H1 (cell line): ENCODE measurements at regions not wholly inside any gene's neighbourhood (a gene's known extent, or its start where the extent isn't known, plus 50 kb on each side); places are given as distances from the start of the nearest gene placed in this dataset.
A peak's percentile ranks its signal among the peaks of the same experiment; 100 is the strongest.

Source experiments
- CTCF ChIA-PET: fragments of 300-600 bp; sonication (Branson Sonifier 250); formaldehyde crosslinking; loops from one replicate; lab custom pipeline; 2021; ENCODE audit not compliant: partially characterized antibody; lab: Charles Lee
- POLR2A ChIA-PET: fragments of 300-600 bp; sonication (Branson Sonifier 250); formaldehyde crosslinking; loops from one replicate; lab custom pipeline; 2021; ENCODE audit warnings: inconsistent platforms; ENCODE audit not compliant: partially characterized antibody; lab: Charles Lee
- DNase-seq, 2 experiments: peaks; one replicate each; pipeline versions ENCODE4 v3.0.0 to v3.0.0-alpha.2; 2010 to 2022; ENCODE audit warnings: low spot score in 2 of 2, low read depth in 1 of 2, mixed read lengths in 1 of 2
- FAIRE-seq: peaks from 2 replicates; lab custom pipeline; 2011; peaks lifted over from hg19 to GRCh38; lab: Jason Lieb, UNC
- H2AFZ ChIP-seq: 2 replicates; pipeline ENCODE4 v1.8.1; 2012; ENCODE audit warnings: low read length, inconsistent platforms
- H2AK5ac ChIP-seq: 2 replicates; pipeline ENCODE4 v1.6.1; 2013; ENCODE audit warnings: low read depth, low read length
- H2BK120ac ChIP-seq: replicated peaks from 2 replicates; pipeline ENCODE3; 2013; ENCODE audit warnings: low read depth, low read length, inconsistent platforms
- H2BK12ac ChIP-seq: 2 replicates; pipeline ENCODE4 v1.6.1; 2013; ENCODE audit warnings: low read depth, low read length
- H2BK15ac ChIP-seq: 2 replicates; pipeline ENCODE4 v1.6.1; 2013; ENCODE audit warnings: low read length
- H2BK20ac ChIP-seq: 2 replicates; pipeline ENCODE4 v1.6.1; 2013; ENCODE audit warnings: low read length
- H2BK5ac ChIP-seq: 2 replicates; pipeline ENCODE4 v1.6.1; 2013; ENCODE audit warnings: low read depth, low read length
- H3K14ac ChIP-seq: 2 replicates; pipeline ENCODE4 v1.6.1; 2013; ENCODE audit warnings: inconsistent platforms; ENCODE audit not compliant: insufficient read length
- H3K18ac ChIP-seq: 2 replicates; pipeline ENCODE4 v1.6.1; 2013; ENCODE audit warnings: low read length; ENCODE audit errors: extremely low read depth
- H3K23ac ChIP-seq: 2 replicates; pipeline ENCODE4 v1.6.1; 2013; ENCODE audit warnings: inconsistent platforms; ENCODE audit not compliant: insufficient read length
- H3K23me2 ChIP-seq: 2 replicates; pipeline ENCODE4 v1.6.1; 2013; ENCODE audit warnings: low read depth, low read length
- H3K27ac ChIP-seq: 2 replicates; pipeline ENCODE4 v1.6.1; 2011; ENCODE audit warnings: low read depth, low read length, inconsistent platforms
- H3K27me3 ChIP-seq, 4 experiments: replicated peaks in 1 of 4; 1 replicate in 1 of 4; 2 replicates in 3 of 4; pipeline versions ENCODE4 v1.6.1 to v1.8.1; 2011 to 2013; ENCODE audit warnings: low read length in 3 of 4, mild to moderate bottlenecking in 3 of 4, inconsistent platforms in 2 of 4, mixed read lengths in 2 of 4, moderate library complexity in 1 of 4; ENCODE audit not compliant: control insufficient read depth in 3 of 4, insufficient read depth in 3 of 4; ENCODE audit errors: extremely low read depth in 1 of 4
- H3K36me3 ChIP-seq, 4 experiments: 2 replicates each; pipeline versions ENCODE4 v1.6.1 to v1.8.1; 2011 to 2013; ENCODE audit warnings: mild to moderate bottlenecking in 4 of 4, low read length in 3 of 4, moderate library complexity in 2 of 4, control low read depth in 1 of 4, inconsistent platforms in 1 of 4; ENCODE audit not compliant: insufficient read depth in 4 of 4, control insufficient read depth in 2 of 4
- H3K4ac ChIP-seq: replicated peaks from 2 replicates; pipeline ENCODE3; 2013; ENCODE audit warnings: low read length, low read depth, mixed read lengths, inconsistent platforms; ENCODE audit not compliant: insufficient read length
- H3K4me1 ChIP-seq, 4 experiments: replicated peaks in 1 of 4; 1 replicate in 1 of 4; 2 replicates in 3 of 4; pipeline versions ENCODE4 v1.6.1 to v1.8.1; 2011 to 2013; ENCODE audit warnings: low read length in 3 of 4, inconsistent platforms in 2 of 4, mixed read lengths in 1 of 4; ENCODE audit not compliant: insufficient read depth in 4 of 4, control insufficient read depth in 3 of 4
- H3K4me2 ChIP-seq, 2 experiments: 2 replicates each; pipeline versions ENCODE4 v1.6.1 to v1.8.1; 2011 to 2013; ENCODE audit warnings: low read depth in 2 of 2, low read length in 2 of 2, control low read depth in 1 of 2, inconsistent platforms in 1 of 2, mild to moderate bottlenecking in 1 of 2; ENCODE audit not compliant: insufficient read depth in 1 of 2
- H3K4me3 ChIP-seq, 4 experiments: fragments of 200-600, 300-600 bp in 1 of 4; sonication (generic), shearing (Covaris generic), sonication (Bioruptor Twin) in 1 of 4; 2 replicates each; pipeline versions ENCODE4 v1.5.1 to v1.8.1; 2011 to 2016; ENCODE audit warnings: low read length in 4 of 4, low read depth in 3 of 4, control low read depth in 2 of 4, inconsistent platforms in 2 of 4, mild to moderate bottlenecking in 2 of 4, mixed read lengths in 1 of 4, moderate library complexity in 1 of 4; ENCODE audit not compliant: insufficient read depth in 2 of 4; ENCODE audit errors: extremely low read depth in 1 of 4
- H3K56ac ChIP-seq: replicated peaks from 2 replicates; pipeline ENCODE3; 2013; ENCODE audit warnings: low read depth, mild to moderate bottlenecking, mixed read lengths, low read length, inconsistent platforms; ENCODE audit not compliant: insufficient read length
- H3K79me1 ChIP-seq: 2 replicates; pipeline ENCODE4 v1.6.1; 2013; ENCODE audit warnings: low read depth, low read length, control low read depth
- H3K79me2 ChIP-seq, 2 experiments: 2 replicates each; pipeline versions ENCODE4 v1.6.1 to v1.8.1; 2012 to 2013; ENCODE audit warnings: low read length in 2 of 2, mild to moderate bottlenecking in 2 of 2, inconsistent platforms in 1 of 2; ENCODE audit not compliant: insufficient read depth in 2 of 2, control insufficient read depth in 1 of 2
- H3K9ac ChIP-seq, 4 experiments: replicated peaks in 1 of 4; 1 replicate in 1 of 4; 2 replicates in 3 of 4; pipeline versions ENCODE4 v1.6.1 to v1.8.1; 2011 to 2013; ENCODE audit warnings: low read depth in 3 of 4, low read length in 3 of 4, control low read depth in 2 of 4, mild to moderate bottlenecking in 2 of 4, moderate library complexity in 2 of 4, inconsistent platforms in 1 of 4; ENCODE audit errors: extremely low read depth in 1 of 4
- H3K9me3 ChIP-seq, 2 experiments: 2 replicates each; pipeline versions ENCODE4 v1.6.1 to v1.8.1; 2012 to 2013; ENCODE audit warnings: mild to moderate bottlenecking in 2 of 2, moderate library complexity in 2 of 2, control low read depth in 1 of 2, inconsistent platforms in 1 of 2, low read depth in 1 of 2, low read length in 1 of 2, mixed read lengths in 1 of 2; ENCODE audit not compliant: insufficient read depth in 2 of 2
- H4K20me1 ChIP-seq, 2 experiments: replicated peaks in 1 of 2; 2 replicates each; pipeline versions ENCODE3 to v1.8.1; 2011 to 2013; ENCODE audit warnings: inconsistent platforms in 2 of 2, low read length in 2 of 2, mild to moderate bottlenecking in 1 of 2; ENCODE audit not compliant: insufficient read depth in 2 of 2, control insufficient read depth in 1 of 2
- H4K5ac ChIP-seq: 2 replicates; pipeline ENCODE4 v1.6.1; 2013; ENCODE audit warnings: low read length, low read depth, mixed read lengths, inconsistent platforms; ENCODE audit not compliant: insufficient read length
- H4K8ac ChIP-seq: 2 replicates; pipeline ENCODE4 v1.8.0; 2013; ENCODE audit warnings: mild to moderate bottlenecking, moderate library complexity, low read length, inconsistent platforms; ENCODE audit not compliant: insufficient read depth; ENCODE audit errors: extremely low read depth
- H4K91ac ChIP-seq: replicated peaks from 2 replicates; pipeline ENCODE3; 2013; ENCODE audit warnings: low read length, mixed read lengths, inconsistent platforms; ENCODE audit not compliant: insufficient read length
- BACH1 ChIP-seq: IDR thresholded peaks from 2 replicates; pipeline ENCODE4 v1.6.1; 2012; ENCODE audit warnings: low read length, improper control_type of control experiment
- BRCA1 ChIP-seq: IDR thresholded peaks from 2 replicates; pipeline ENCODE4 v1.6.1; 2012; ENCODE audit warnings: low read depth, low read length, improper control_type of control experiment
- CBX5 ChIP-seq: fragments of 300-800, 300-1000 bp; sonication (generic); IDR thresholded peaks from 2 replicates; pipeline ENCODE4 v1.7.1; 2016; ENCODE audit warnings: antibody characterized with exemption, low read length, low read depth
- CBX8 ChIP-seq: fragments of 300-800, 300-1000 bp; sonication (generic); IDR thresholded peaks from 2 replicates; pipeline ENCODE4 v1.7.1; 2016; ENCODE audit warnings: low read depth, low read length, borderline replicate concordance
- CHD1 ChIP-seq: IDR thresholded peaks from 2 replicates; pipeline ENCODE4 v1.6.1; 2012; ENCODE audit warnings: low read depth, low read length, improper control_type of control experiment
- EGR1 ChIP-seq: IDR thresholded peaks from 2 replicates; pipeline ENCODE4 v1.6.1; 2011; ENCODE audit warnings: low read depth, low read length, borderline replicate concordance
- GTF2F1 ChIP-seq: IDR thresholded peaks from 2 replicates; pipeline ENCODE4 v1.6.1; 2012; ENCODE audit warnings: low read depth, low read length, improper control_type of control experiment, borderline replicate concordance
- MAFK ChIP-seq: IDR thresholded peaks from 2 replicates; pipeline ENCODE4 v1.6.1; 2012; ENCODE audit warnings: low read depth, mild to moderate bottlenecking, improper control_type of control experiment, low read length
- POU5F1 ChIP-seq: IDR thresholded peaks from 2 replicates; pipeline ENCODE4 v1.6.1; 2011; ENCODE audit warnings: low read depth, mild to moderate bottlenecking, low read length, moderate library complexity
- SIN3A ChIP-seq, 2 experiments: IDR thresholded peaks in 1 of 2; conservative IDR thresholded peaks in 1 of 2; 2 replicates each; pipeline ENCODE4 v1.6.1; 2011 to 2012; ENCODE audit warnings: low read length in 2 of 2, improper control_type of control experiment in 1 of 2, low read depth in 1 of 2, mild to moderate bottlenecking in 1 of 2
- SRF ChIP-seq: IDR thresholded peaks from 2 replicates; pipeline ENCODE4 v1.6.1; 2011; ENCODE audit warnings: mild to moderate bottlenecking, low read depth, low read length, moderate library complexity
- TAF7 ChIP-seq: optimal IDR thresholded peaks from 2 replicates; pipeline ENCODE3; 2011; ENCODE audit warnings: low read depth, mild to moderate bottlenecking, inconsistent platforms, low read length, moderate library complexity, borderline replicate concordance
- TBP ChIP-seq: IDR thresholded peaks from 2 replicates; pipeline ENCODE4 v1.6.1; 2011; ENCODE audit warnings: low read depth, low read length, improper control_type of control experiment
- WGBS, 2 experiments: shearing (Covaris generic) in 1 of 2; methylation state at CpG; one replicate each; pipeline versions ENCODE4 v1.1.6 to v1.1.7; 2013 to 2015; ENCODE audit warnings: low lambda C conversion rate in 2 of 2, mixed read lengths in 2 of 2, inconsistent platforms in 1 of 2, low coverage in 1 of 2, missing lambda C conversion rate in 1 of 2; ENCODE audit not compliant: insufficient replicate concordance in 2 of 2, insufficient coverage in 1 of 2, insufficient read length in 1 of 2; ENCODE audit errors: extremely low coverage in 1 of 2, missing lambda C conversion rate in 1 of 2; 5-methylcytosine and 5-hydroxymethylcytosine counted together

DNA sequence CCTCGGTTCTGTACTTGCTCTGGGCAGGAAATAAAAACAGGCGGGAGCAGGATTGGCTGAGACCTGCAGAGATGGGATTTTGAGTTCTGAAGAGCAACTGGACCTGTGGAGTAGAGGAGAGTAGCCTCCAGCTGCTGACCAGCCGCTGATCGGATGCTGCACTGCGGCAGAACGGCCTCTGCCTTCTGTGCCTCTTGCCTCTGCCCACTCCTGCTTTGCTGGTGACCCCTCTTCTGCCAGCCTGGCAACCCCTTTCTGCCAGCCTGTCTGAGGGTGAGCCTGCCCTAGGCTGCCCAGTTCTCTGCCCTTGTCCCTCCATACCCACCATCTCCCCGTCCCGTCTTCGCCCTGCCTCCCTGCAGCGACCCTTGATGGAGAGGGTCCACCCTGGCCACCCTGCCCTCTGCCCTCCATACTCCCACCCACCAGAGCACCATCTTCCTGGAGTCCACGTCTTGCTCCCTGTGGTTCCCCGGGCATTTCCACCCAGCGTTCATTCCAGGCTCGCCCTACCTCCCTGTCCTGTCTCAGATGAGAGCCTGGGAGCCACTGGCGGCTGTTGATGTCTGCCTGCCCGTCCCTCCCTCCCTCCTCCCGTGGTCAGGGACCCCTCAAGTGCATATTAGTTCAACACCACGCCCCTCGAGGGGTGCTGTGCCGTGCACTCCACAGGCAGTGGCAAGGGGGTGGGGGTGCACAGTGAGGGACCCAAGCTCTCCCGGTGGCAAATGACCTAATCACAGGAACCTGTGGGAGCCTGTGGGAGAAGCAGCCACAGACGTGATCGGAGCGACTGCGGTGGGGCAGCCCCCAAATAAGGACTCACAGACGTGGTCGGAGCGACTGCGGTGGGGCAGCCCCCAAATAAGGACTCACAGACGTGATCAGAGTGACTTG, 863.3 kb downstream of the TBC1D22A start:
- no peak overlapping the region for H3K27ac ChIP-seq
- no peak overlapping the region for H3K56ac ChIP-seq
- no peak overlapping the region for H2AFZ ChIP-seq
- H2BK15ac ChIP-seq, result no peak overlapping the region
- no peak overlapping the region for H3K4me3 ChIP-seq
- H3K79me2 ChIP-seq, result no peaks in the 10 kb centered on the region
- peak overlapping the region; percentile 4; the same call in 1 of the 2 replicates for H4K8ac ChIP-seq
- no peak overlapping the region for H2BK120ac ChIP-seq
- no peaks in the 10 kb centered on the region for H3K27me3 ChIP-seq
- H3K4me2 ChIP-seq, result no peak overlapping the region
- H3K9me3 ChIP-seq, result peaks cover 0 to 4% of the 10 kb centered on the region in 2 experiments; a peak in 1 of 4 replicates
- no peak overlapping the region for H4K5ac ChIP-seq
- WGBS, 2 experiments, result 90% methylated on average over 23 of the region's 30 CpGs; no CpG with 5 or more reads in 1 of the 2 experiments
- no peaks in the 10 kb centered on the region for H3K79me1 ChIP-seq
- no peak overlapping the region for H2AK5ac ChIP-seq
- no peak overlapping the region for H3K23ac ChIP-seq
- no peak overlapping the region for H3K4ac ChIP-seq
- DNase-seq (no peak), FAIRE-seq (no peak)
- no peak overlapping the region for H4K91ac ChIP-seq
- no peak overlapping the region for H2BK12ac ChIP-seq
- H3K4me1 ChIP-seq, result no peaks in the 10 kb centered on the region
- H3K23me2 ChIP-seq, result peaks cover 9% of the 10 kb centered on the region; the same call in 1 of the 2 replicates
- H3K14ac ChIP-seq, result no peak overlapping the region
- H3K9ac ChIP-seq, result no peak overlapping the region
- no peaks in the 10 kb centered on the region for H3K36me3 ChIP-seq
- ChIA-PET CTCF (interaction anchor here (2.4 kb wide), 1 partner anchor 159 kb away, joined by 8 read pairs; no protein-coding TSS in a partner anchor), POLR2A (no interaction called here)
- H4K20me1 ChIP-seq, result peaks cover 0 to 5% of the 10 kb centered on the region in 2 experiments
- no peak overlapping the region for H2BK5ac ChIP-seq
- H3K18ac ChIP-seq, result no peak overlapping the region
- no peak overlapping the region for H2BK20ac ChIP-seq
- no peak for TF ChIP-seq SRF
- TF ChIP-seq CHD1, result no peak
- TF ChIP-seq GTF2F1, result no peak
- no peak for TF ChIP-seq BACH1
- TF ChIP-seq CBX8, result no peak
- TF ChIP-seq EGR1, result no peak
- TF ChIP-seq MAFK, result no peak
- TF ChIP-seq SIN3A (conservative IDR thresholded peaks at IDR 0.05 in 1 of 2, IDR thresholded peaks at IDR 0.05 in 1 of 2; ENCODE audit: low read depth in 1 of 2, low read length in 2 of 2), result no peak
- no peak for TF ChIP-seq BRCA1
- TF ChIP-seq TAF7, result no peak
- TF ChIP-seq POU5F1, result no peak
- no peak for TF ChIP-seq CBX5
- no peak for TF ChIP-seq TBP
